WTC11 (cell line): ENCODE measurements at regions not wholly inside any gene's neighbourhood (a gene's known extent, or its start where the extent isn't known, plus 50 kb on each side); places are given as distances from the start of the nearest gene placed in this dataset.

ENCODE experiments used
- ATF1 ChIP-seq: sonication (generic); formaldehyde crosslinking; IDR thresholded peaks from 2 replicates; pipeline ENCODE4 v1.8.1; 2023; ENCODE audit warnings: mild to moderate bottlenecking, moderate library complexity, missing genetic modification reagents
- ETV6 ChIP-seq: sonication (generic); formaldehyde crosslinking; IDR thresholded peaks from 2 replicates; pipeline ENCODE4 v1.8.1; 2022; ENCODE audit warnings: mild to moderate bottlenecking, missing genetic modification reagents
- FOXJ3 ChIP-seq: sonication (generic); formaldehyde crosslinking; IDR thresholded peaks from 2 replicates; pipeline ENCODE4 v1.9.0; 2021; ENCODE audit warnings: missing genetic modification reagents, mild to moderate bottlenecking, borderline replicate concordance
- GABPB1 ChIP-seq: sonication (generic); formaldehyde crosslinking; IDR thresholded peaks from 2 replicates; pipeline ENCODE4 v1.8.1; 2023; ENCODE audit warnings: mild to moderate bottlenecking, missing genetic modification reagents
- SP1 ChIP-seq: sonication (generic); formaldehyde crosslinking; conservative IDR thresholded peaks from 2 replicates; pipeline ENCODE4 v1.8.1; 2022; ENCODE audit warnings: missing genetic modification reagents
- TF ChIP-seq, protein P1 (sequence below): sonication (generic); formaldehyde crosslinking; IDR thresholded peaks from 2 replicates; pipeline ENCODE4 v1.8.0; 2022; ENCODE audit warnings: mild to moderate bottlenecking, missing genetic modification reagents
- TF ChIP-seq, protein P2 (sequence below): fragments of 200-600 bp; IDR thresholded peaks from 2 replicates; pipeline ENCODE4 v1.8.0; 2022; ENCODE audit warnings: antibody characterized with exemption
- TF ChIP-seq, protein P3 (sequence below): sonication (generic); formaldehyde crosslinking; IDR thresholded peaks from 2 replicates; pipeline ENCODE4 v1.8.0; 2022; ENCODE audit warnings: missing genetic modification reagents

DNA sequence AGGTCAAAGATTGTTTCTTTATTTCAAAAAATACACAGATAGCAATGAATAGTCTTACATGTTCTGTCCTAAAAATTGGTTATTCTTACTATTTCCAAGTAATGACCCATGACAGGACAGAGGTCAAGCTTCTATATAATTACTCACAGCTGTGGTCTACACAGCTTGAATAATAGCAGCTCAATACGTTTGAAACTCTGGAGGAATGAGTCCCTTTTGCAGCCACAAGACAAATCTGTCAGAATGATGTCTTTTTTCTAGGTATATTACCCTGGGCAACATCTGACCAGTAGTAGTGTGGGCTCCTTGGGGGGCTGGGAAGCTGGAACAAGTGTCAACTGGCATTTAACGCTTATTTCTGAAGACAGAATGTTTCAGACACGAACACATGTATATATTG, 84.9 kb upstream of the HTR1B start:
- TF ChIP-seq, protein P1, sequence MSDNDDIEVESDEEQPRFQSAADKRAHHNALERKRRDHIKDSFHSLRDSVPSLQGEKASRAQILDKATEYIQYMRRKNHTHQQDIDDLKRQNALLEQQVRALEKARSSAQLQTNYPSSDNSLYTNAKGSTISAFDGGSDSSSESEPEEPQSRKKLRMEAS (CRISPR knock-in tag), result no peak
- TF ChIP-seq GABPB1 (no peak), SP1 (no peak), ATF1 (no peak), FOXJ3 (no peak), ETV6 (CRISPR knock-in tag) (no peak)
- TF ChIP-seq, protein P2, sequence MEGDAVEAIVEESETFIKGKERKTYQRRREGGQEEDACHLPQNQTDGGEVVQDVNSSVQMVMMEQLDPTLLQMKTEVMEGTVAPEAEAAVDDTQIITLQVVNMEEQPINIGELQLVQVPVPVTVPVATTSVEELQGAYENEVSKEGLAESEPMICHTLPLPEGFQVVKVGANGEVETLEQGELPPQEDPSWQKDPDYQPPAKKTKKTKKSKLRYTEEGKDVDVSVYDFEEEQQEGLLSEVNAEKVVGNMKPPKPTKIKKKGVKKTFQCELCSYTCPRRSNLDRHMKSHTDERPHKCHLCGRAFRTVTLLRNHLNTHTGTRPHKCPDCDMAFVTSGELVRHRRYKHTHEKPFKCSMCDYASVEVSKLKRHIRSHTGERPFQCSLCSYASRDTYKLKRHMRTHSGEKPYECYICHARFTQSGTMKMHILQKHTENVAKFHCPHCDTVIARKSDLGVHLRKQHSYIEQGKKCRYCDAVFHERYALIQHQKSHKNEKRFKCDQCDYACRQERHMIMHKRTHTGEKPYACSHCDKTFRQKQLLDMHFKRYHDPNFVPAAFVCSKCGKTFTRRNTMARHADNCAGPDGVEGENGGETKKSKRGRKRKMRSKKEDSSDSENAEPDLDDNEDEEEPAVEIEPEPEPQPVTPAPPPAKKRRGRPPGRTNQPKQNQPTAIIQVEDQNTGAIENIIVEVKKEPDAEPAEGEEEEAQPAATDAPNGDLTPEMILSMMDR, result no peak
- TF ChIP-seq, protein P3, sequence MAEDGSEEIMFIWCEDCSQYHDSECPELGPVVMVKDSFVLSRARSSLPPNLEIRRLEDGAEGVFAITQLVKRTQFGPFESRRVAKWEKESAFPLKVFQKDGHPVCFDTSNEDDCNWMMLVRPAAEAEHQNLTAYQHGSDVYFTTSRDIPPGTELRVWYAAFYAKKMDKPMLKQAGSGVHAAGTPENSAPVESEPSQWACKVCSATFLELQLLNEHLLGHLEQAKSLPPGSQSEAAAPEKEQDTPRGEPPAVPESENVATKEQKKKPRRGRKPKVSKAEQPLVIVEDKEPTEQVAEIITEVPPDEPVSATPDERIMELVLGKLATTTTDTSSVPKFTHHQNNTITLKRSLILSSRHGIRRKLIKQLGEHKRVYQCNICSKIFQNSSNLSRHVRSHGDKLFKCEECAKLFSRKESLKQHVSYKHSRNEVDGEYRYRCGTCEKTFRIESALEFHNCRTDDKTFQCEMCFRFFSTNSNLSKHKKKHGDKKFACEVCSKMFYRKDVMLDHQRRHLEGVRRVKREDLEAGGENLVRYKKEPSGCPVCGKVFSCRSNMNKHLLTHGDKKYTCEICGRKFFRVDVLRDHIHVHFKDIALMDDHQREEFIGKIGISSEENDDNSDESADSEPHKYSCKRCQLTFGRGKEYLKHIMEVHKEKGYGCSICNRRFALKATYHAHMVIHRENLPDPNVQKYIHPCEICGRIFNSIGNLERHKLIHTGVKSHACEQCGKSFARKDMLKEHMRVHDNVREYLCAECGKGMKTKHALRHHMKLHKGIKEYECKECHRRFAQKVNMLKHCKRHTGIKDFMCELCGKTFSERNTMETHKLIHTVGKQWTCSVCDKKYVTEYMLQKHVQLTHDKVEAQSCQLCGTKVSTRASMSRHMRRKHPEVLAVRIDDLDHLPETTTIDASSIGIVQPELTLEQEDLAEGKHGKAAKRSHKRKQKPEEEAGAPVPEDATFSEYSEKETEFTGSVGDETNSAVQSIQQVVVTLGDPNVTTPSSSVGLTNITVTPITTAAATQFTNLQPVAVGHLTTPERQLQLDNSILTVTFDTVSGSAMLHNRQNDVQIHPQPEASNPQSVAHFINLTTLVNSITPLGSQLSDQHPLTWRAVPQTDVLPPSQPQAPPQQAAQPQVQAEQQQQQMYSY (CRISPR knock-in tag), result no peak
